ENCODE measurements at regions not wholly inside any gene's neighbourhood (a gene's known extent, or its start where the extent isn't known, plus 50 kb on each side); places are given as distances from the start of the nearest gene placed in this dataset.

- H3K4me1 Mint-ChIP-seq (ENCODE audit: low read depth): no peaks in the 10 kb centered on the region
- ChIA-PET CTCF (no interaction called here), POLR2A (no interaction called here)
- no peaks in the 10 kb centered on the region for H3K9me3 Mint-ChIP-seq
- H3K27me3 Mint-ChIP-seq: no peaks in the 10 kb centered on the region
- DNase-seq: no peak
- no peaks in the 10 kb centered on the region for H3K36me3 Mint-ChIP-seq
- H3K4me3 Mint-ChIP-seq: no peak overlapping the region
- intact Hi-C loops (cut with micrococcal nuclease): no loop called here
- H3K27ac Mint-ChIP-seq: no peak overlapping the region
Observed at GRCh38 chr4:164368894-164369293, 385.0 kb upstream of the SMIM31 start.

GRCh38 chr4:164373021-164373420 lies 380.9 kb upstream of the SMIM31 start:
- no peaks in the 10 kb centered on the region for H3K9me3 Mint-ChIP-seq
- no peaks in the 10 kb centered on the region for H3K36me3 Mint-ChIP-seq
- intact Hi-C loops (cut with micrococcal nuclease): no loop called here
- no peaks in the 10 kb centered on the region for H3K27me3 Mint-ChIP-seq
- POLR2A ChIA-PET: no interaction called here
- CTCF ChIA-PET: no interaction called here
- no peak overlapping the region for H3K4me3 Mint-ChIP-seq
- no peaks in the 10 kb centered on the region for H3K4me1 Mint-ChIP-seq (ENCODE audit: low read depth)
- H3K27ac Mint-ChIP-seq: no peak overlapping the region
- DNase-seq: no peak

GRCh38 chr4:164377277-164377676 lies 376.7 kb upstream of the SMIM31 start:
- intact Hi-C loops (cut with micrococcal nuclease): no loop called here
- peaks cover 15% of the 10 kb centered on the region for H3K27me3 Mint-ChIP-seq
- no peaks in the 10 kb centered on the region for H3K4me1 Mint-ChIP-seq (ENCODE audit: low read depth)
- H3K36me3 Mint-ChIP-seq: no peaks in the 10 kb centered on the region
- H3K9me3 Mint-ChIP-seq: no peaks in the 10 kb centered on the region
- CTCF ChIA-PET: no interaction called here
- POLR2A ChIA-PET: no interaction called here
- no peak overlapping the region for H3K4me3 Mint-ChIP-seq
- DNase-seq: no peak
- no peak overlapping the region for H3K27ac Mint-ChIP-seq

GRCh38 chr4:164378361-164378760 lies 375.6 kb upstream of the SMIM31 start:
- H3K27ac Mint-ChIP-seq: no peak overlapping the region
- DNase-seq: no peak
- POLR2A ChIA-PET: interaction anchor here (0.6 kb wide), 1 partner anchor 449 kb away, joined by 5 read pairs; no protein-coding TSS in a partner anchor
- H3K9me3 Mint-ChIP-seq: no peaks in the 10 kb centered on the region
- no peaks in the 10 kb centered on the region for H3K4me1 Mint-ChIP-seq (ENCODE audit: low read depth)
- no peak overlapping the region for H3K4me3 Mint-ChIP-seq
- H3K27me3 Mint-ChIP-seq: peaks cover 24% of the 10 kb centered on the region
- CTCF ChIA-PET: no interaction called here
- intact Hi-C loops (cut with micrococcal nuclease): no loop called here
- H3K36me3 Mint-ChIP-seq: no peaks in the 10 kb centered on the region

- POLR2A ChIA-PET: no interaction called here
- peaks cover 29% of the 10 kb centered on the region for H3K27me3 Mint-ChIP-seq
- no peaks in the 10 kb centered on the region for H3K4me1 Mint-ChIP-seq (ENCODE audit: low read depth)
- H3K36me3 Mint-ChIP-seq: no peaks in the 10 kb centered on the region
- intact Hi-C loops (cut with micrococcal nuclease): no loop called here
- H3K27ac Mint-ChIP-seq: no peak overlapping the region
- no peaks in the 10 kb centered on the region for H3K9me3 Mint-ChIP-seq
- no peak overlapping the region for H3K4me3 Mint-ChIP-seq
- CTCF ChIA-PET: no interaction called here
- DNase-seq: no peak
Observed at GRCh38 chr4:164379694-164380093, 374.2 kb upstream of the SMIM31 start.

GRCh38 chr4:164381859-164382258 lies 372.1 kb upstream of the SMIM31 start:
- Mint-ChIP-seq H3K27me3 (peaks cover 34% of the 10 kb centered on the region), H3K27ac (no peak overlapping the region), H3K36me3 (no peaks in the 10 kb centered on the region), H3K4me1 (ENCODE audit: low read depth) (no peaks in the 10 kb centered on the region), H3K4me3 (no peak overlapping the region), H3K9me3 (no peaks in the 10 kb centered on the region)
- no peak for DNase-seq
- ChIA-PET CTCF (interaction anchor here (0.7 kb wide), 1 partner anchor 1192 kb away, joined by 3 read pairs; no protein-coding TSS in a partner anchor), POLR2A (no interaction called here)
- intact Hi-C loops (cut with micrococcal nuclease): no loop called here

- Mint-ChIP-seq H3K4me3 (peak overlapping the region; percentile 8), H3K27me3 (peaks cover 34% of the 10 kb centered on the region), H3K4me1 (ENCODE audit: low read depth) (no peaks in the 10 kb centered on the region), H3K27ac (no peak overlapping the region), H3K9me3 (no peaks in the 10 kb centered on the region), H3K36me3 (no peaks in the 10 kb centered on the region)
- ChIA-PET POLR2A (no interaction called here), CTCF (no interaction called here)
- no peak for DNase-seq
- intact Hi-C loops (cut with micrococcal nuclease): no loop called here
Observed at GRCh38 chr4:164383058-164383357, 370.9 kb upstream of the SMIM31 start.

- Mint-ChIP-seq H3K9me3 (no peaks in the 10 kb centered on the region), H3K4me3 (peak overlapping the region; percentile 8), H3K36me3 (no peaks in the 10 kb centered on the region), H3K27ac (no peak overlapping the region), H3K27me3 (peaks cover 34% of the 10 kb centered on the region), H3K4me1 (ENCODE audit: low read depth) (no peaks in the 10 kb centered on the region)
- CTCF ChIA-PET: no interaction called here
- intact Hi-C loops (cut with micrococcal nuclease): no loop called here
- POLR2A ChIA-PET: no interaction called here
- no peak for DNase-seq
Observed at GRCh38 chr4:164383358-164384220, 370.3 kb upstream of the SMIM31 start.

- DNase-seq: no peak
- Mint-ChIP-seq H3K4me3 (no peak overlapping the region), H3K9me3 (no peaks in the 10 kb centered on the region), H3K36me3 (no peaks in the 10 kb centered on the region), H3K27me3 (peaks cover 32% of the 10 kb centered on the region), H3K4me1 (ENCODE audit: low read depth) (no peaks in the 10 kb centered on the region), H3K27ac (no peak overlapping the region)
- intact Hi-C loops (cut with micrococcal nuclease): no loop called here
- POLR2A ChIA-PET: no interaction called here
- CTCF ChIA-PET: no interaction called here
Observed at GRCh38 chr4:164384416-164384815, 369.5 kb upstream of the SMIM31 start.

GRCh38 chr4:164396439-164396838 lies 357.5 kb upstream of the SMIM31 start:
- no peaks in the 10 kb centered on the region for H3K27me3 Mint-ChIP-seq
- no peaks in the 10 kb centered on the region for H3K9me3 Mint-ChIP-seq
- no peak overlapping the region for H3K4me3 Mint-ChIP-seq
- no peak for DNase-seq
- H3K36me3 Mint-ChIP-seq: no peaks in the 10 kb centered on the region
- no peak overlapping the region for H3K27ac Mint-ChIP-seq
- CTCF ChIA-PET: no interaction called here
- POLR2A ChIA-PET: no interaction called here
- intact Hi-C loops (cut with micrococcal nuclease): no loop called here
- no peaks in the 10 kb centered on the region for H3K4me1 Mint-ChIP-seq (ENCODE audit: low read depth)

GRCh38 chr4:164402554-164402953 lies 351.4 kb upstream of the SMIM31 start:
- no peaks in the 10 kb centered on the region for H3K4me1 Mint-ChIP-seq (ENCODE audit: low read depth)
- H3K27ac Mint-ChIP-seq: no peak overlapping the region
- H3K4me3 Mint-ChIP-seq: no peak overlapping the region
- DNase-seq: no peak
- H3K9me3 Mint-ChIP-seq: no peaks in the 10 kb centered on the region
- ChIA-PET CTCF (no interaction called here), POLR2A (no interaction called here)
- intact Hi-C loops (cut with micrococcal nuclease): no loop called here
- H3K27me3 Mint-ChIP-seq: no peaks in the 10 kb centered on the region
- H3K36me3 Mint-ChIP-seq: no peaks in the 10 kb centered on the region

GRCh38 chr4:164405774-164406173 lies 348.2 kb upstream of the SMIM31 start:
- no peaks in the 10 kb centered on the region for H3K4me1 Mint-ChIP-seq (ENCODE audit: low read depth)
- intact Hi-C loops (cut with micrococcal nuclease): no loop called here
- H3K9me3 Mint-ChIP-seq: no peaks in the 10 kb centered on the region
- H3K27me3 Mint-ChIP-seq: no peaks in the 10 kb centered on the region
- no peaks in the 10 kb centered on the region for H3K36me3 Mint-ChIP-seq
- POLR2A ChIA-PET: no interaction called here
- no peak overlapping the region for H3K27ac Mint-ChIP-seq
- CTCF ChIA-PET: no interaction called here
- DNase-seq: no peak
- no peak overlapping the region for H3K4me3 Mint-ChIP-seq

- Mint-ChIP-seq H3K27ac (no peak overlapping the region), H3K36me3 (no peaks in the 10 kb centered on the region)
- POLR2A ChIA-PET: no interaction called here
Observed at GRCh38 chr4:164408831-164409230, 345.1 kb upstream of the SMIM31 start.

More at GRCh38 chr4:164408831-164409230, 345.1 kb upstream of the SMIM31 start:
- DNase-seq: no peak
- Mint-ChIP-seq H3K27me3 (no peaks in the 10 kb centered on the region), H3K4me3 (no peak overlapping the region), H3K4me1 (ENCODE audit: low read depth) (no peaks in the 10 kb centered on the region), H3K9me3 (no peaks in the 10 kb centered on the region)
- CTCF ChIA-PET: no interaction called here
- intact Hi-C loops (cut with micrococcal nuclease): no loop called here

Data from activated CD4-positive, alpha-beta memory T cell treated with anti-CD3 and anti-CD28 coated beads for 36 hours (primary cell).